ENCODE measurements at regions not wholly inside any gene's neighbourhood (a gene's known extent, or its start where the extent isn't known, plus 50 kb on each side); places are given as distances from the start of the nearest gene placed in this dataset.

GRCh38 chr11:130710497-130711012, 205.7 kb downstream of the SNX19 start:
- TF ChIP-seq CTCF (IDR thresholded peaks at IDR 0.05) = no peak
- no peak for TF ChIP-seq POLR2A (IDR thresholded peaks at IDR 0.05)
- TF ChIP-seq EP300 (IDR thresholded peaks at IDR 0.05) = no peak
